Endothelial cell of umbilical vein (primary cell): ENCODE measurements at regions not wholly inside any gene's neighbourhood (a gene's known extent, or its start where the extent isn't known, plus 50 kb on each side); places are given as distances from the start of the nearest gene placed in this dataset.

Experiments
- BruUV-seq: library from RNA; stranded (reverse); fragments of 400-500 nt; replicated peaks from 2 replicates; lab custom pipeline; 2021; lab: Mats Ljungman, UMichigan
- CTCF ChIA-PET: fragments of 300-600, 350-600 bp; sonication (Branson Sonifier 250); formaldehyde crosslinking; loops from one replicate; lab custom pipeline; 2021; ENCODE audit warnings: antibody characterized with exemption, inconsistent platforms; lab: Charles Lee
- POLR2A ChIA-PET: fragments of 300-600, 350-600 bp; sonication (Branson Sonifier 250); formaldehyde crosslinking; loops from one replicate; lab custom pipeline; 2021; ENCODE audit warnings: antibody characterized with exemption, inconsistent platforms; lab: Charles Lee
- DNase-seq: peaks from one replicate; pipeline ENCODE4 v3.0.0-alpha.2; 2011; ENCODE audit warnings: low read depth, low spot score
- FAIRE-seq: peaks from 2 replicates; lab custom pipeline; 2011; peaks lifted over from hg19 to GRCh38; lab: Jason Lieb, UNC
- H2AFZ ChIP-seq: 2 replicates; pipeline ENCODE4 v1.6.0; 2012; ENCODE audit warnings: low read depth, low read length, control low read depth, inconsistent platforms
- H3K27ac ChIP-seq: 2 replicates; pipeline ENCODE4 v1.5.1; 2011; ENCODE audit warnings: low read depth, mild to moderate bottlenecking, control low read depth, low read length, moderate library complexity; ENCODE audit not compliant: insufficient read depth
- H3K27me3 ChIP-seq, 2 experiments: 2 replicates each; pipeline versions ENCODE4 v1.6.0 to v1.6.1; 2011; ENCODE audit warnings: low read length in 2 of 2, mixed read lengths in 1 of 2; ENCODE audit not compliant: control insufficient read depth in 2 of 2, insufficient read depth in 2 of 2
- H3K36me3 ChIP-seq, 2 experiments: 2 replicates in 1 of 2; 3 replicates in 1 of 2; pipeline ENCODE4 v1.5.1; 2011; ENCODE audit warnings: low read length in 2 of 2, mild to moderate bottlenecking in 1 of 2, moderate library complexity in 1 of 2; ENCODE audit not compliant: control insufficient read depth in 2 of 2, insufficient read depth in 2 of 2; ENCODE audit errors: extremely low read depth in 1 of 2
- H3K4me1 ChIP-seq: 3 replicates; pipeline ENCODE4 v1.5.1; 2011; ENCODE audit warnings: mild to moderate bottlenecking, low read length; ENCODE audit not compliant: control insufficient read depth, insufficient read depth; ENCODE audit errors: extremely low read depth
- H3K4me2 ChIP-seq: 2 replicates; pipeline ENCODE4 v1.6.1; 2011; ENCODE audit warnings: low read length, control low read depth, mixed read lengths; ENCODE audit not compliant: insufficient read depth
- H3K4me3 ChIP-seq, 3 experiments: fragments of 200-600 bp in 1 of 3; sonication (generic), shearing (Covaris generic) in 1 of 3; replicated peaks in 1 of 3; 2 replicates each; pipeline ENCODE4 v1.5.1; 2011 to 2016; ENCODE audit warnings: control low read depth in 3 of 3, low read length in 3 of 3, mild to moderate bottlenecking in 2 of 3, inconsistent platforms in 1 of 3, low read depth in 1 of 3, moderate library complexity in 1 of 3; ENCODE audit not compliant: insufficient read depth in 1 of 3
- H3K79me2 ChIP-seq: 2 replicates; pipeline ENCODE4 v1.6.0; 2012; ENCODE audit warnings: low read length, inconsistent platforms; ENCODE audit not compliant: control insufficient read depth, insufficient read depth
- H3K9ac ChIP-seq: replicated peaks from 2 replicates; pipeline ENCODE3; 2011; ENCODE audit warnings: low read length, control low read depth; ENCODE audit not compliant: insufficient read depth; ENCODE audit errors: extremely low read depth
- H3K9me1 ChIP-seq: replicated peaks from 3 replicates; pipeline ENCODE4 v1.6.0; 2011; ENCODE audit warnings: mild to moderate bottlenecking, low read length; ENCODE audit not compliant: control insufficient read depth, insufficient read depth; ENCODE audit errors: extremely low read depth
- H3K9me3 ChIP-seq: replicated peaks from 2 replicates; pipeline ENCODE4 v1.5.1; 2012; ENCODE audit warnings: low read length, inconsistent platforms; ENCODE audit not compliant: control insufficient read depth, insufficient read depth
- H4K20me1 ChIP-seq: replicated peaks from 2 replicates; pipeline ENCODE3; 2011; ENCODE audit warnings: mild to moderate bottlenecking, low read length; ENCODE audit not compliant: control insufficient read depth, insufficient read depth; ENCODE audit errors: extremely low read depth
- CTCF ChIP-seq, 2 donors: IDR thresholded peaks; 1 replicate in 1 of 2; 2 replicates in 1 of 2; pipeline ENCODE4 v1.5.1; 2011; ENCODE audit warnings: low read length in 2 of 2, mild to moderate bottlenecking in 2 of 2, moderate library complexity in 2 of 2, control low read depth in 1 of 2, inconsistent platforms in 1 of 2, low read depth in 1 of 2; ENCODE audit not compliant: insufficient read depth in 1 of 2; ENCODE audit errors: extremely low read depth in 1 of 2
- EZH2 ChIP-seq: IDR thresholded peaks from 2 replicates; pipeline ENCODE4 v1.6.1; 2012; ENCODE audit warnings: borderline replicate concordance, low read depth, mild to moderate bottlenecking, moderate library complexity, low read length, inconsistent platforms; ENCODE audit not compliant: severe bottlenecking
- FOS ChIP-seq: IDR thresholded peaks from 2 replicates; pipeline ENCODE4 v1.6.1; 2011; ENCODE audit warnings: mild to moderate bottlenecking, low read length, moderate library complexity, borderline replicate concordance; ENCODE audit not compliant: insufficient read depth
- GATA2 ChIP-seq: IDR thresholded peaks from 2 replicates; pipeline ENCODE4 v1.7.0; 2011; ENCODE audit warnings: low read depth, mild to moderate bottlenecking, moderate library complexity, mixed read lengths, low read length; ENCODE audit not compliant: insufficient read length, insufficient read depth
- JUN ChIP-seq: IDR thresholded peaks from 2 replicates; pipeline ENCODE4 v1.6.1; 2011; ENCODE audit warnings: borderline replicate concordance, low read depth; ENCODE audit not compliant: insufficient read length, insufficient read depth
- MYC ChIP-seq: IDR thresholded peaks from one replicate; pipeline ENCODE4 v1.6.1; 2011; ENCODE audit warnings: mild to moderate bottlenecking, low read depth, low read length
- POLR2A ChIP-seq: IDR thresholded peaks from 2 replicates; pipeline ENCODE4 v1.6.1; 2012; ENCODE audit warnings: low read depth, mild to moderate bottlenecking, control low read depth, low read length
- POLR2AphosphoS5 ChIP-seq: IDR thresholded peaks from 2 replicates; pipeline ENCODE4 v1.6.1; 2012; ENCODE audit warnings: low read depth, mild to moderate bottlenecking, control low read depth, low read length, moderate library complexity; ENCODE audit not compliant: insufficient read depth
- dilution Hi-C: fragments of 300-500 bp; cut with MboI; formaldehyde crosslinking; loops from one replicate; pipeline ENCODE4 v1.15.0; 2019; ENCODE audit warnings: low sequenced_read_pairs; ENCODE audit not compliant: extremely low pct_ligation_motif_present
- intact Hi-C: fragments of 100-400 bp; cut with micrococcal nuclease; formaldehyde crosslinking; loops from one replicate; pipeline ENCODE4 v1.10.0; 2022
- TF ChIP-seq, protein P1 (sequence below): IDR thresholded peaks from 2 replicates; pipeline ENCODE4 v1.6.1; 2011; ENCODE audit not compliant: insufficient read depth, insufficient read length

DNA sequence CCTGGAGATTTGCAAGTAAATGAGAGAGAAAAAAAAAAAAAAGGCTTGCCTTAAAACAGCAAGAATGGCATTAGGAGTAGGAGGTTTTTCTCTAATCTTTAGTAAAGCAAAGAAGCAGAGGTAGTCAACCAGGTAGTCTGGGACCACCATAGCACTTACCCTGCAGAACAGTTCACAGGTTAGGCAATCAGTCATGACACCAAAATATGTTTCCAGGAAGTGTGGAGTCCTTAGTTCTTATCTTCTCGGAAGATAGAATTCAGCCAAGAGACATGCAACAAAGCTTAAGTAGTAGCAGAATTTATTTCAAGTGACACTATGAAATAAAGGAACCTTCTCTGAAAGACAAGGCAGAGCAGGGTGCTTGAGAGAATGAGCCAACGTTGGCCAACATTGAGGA lies 295.8 kb downstream of the IPO8 start:
- intact Hi-C loops = no loop called here
- dilution Hi-C loops = no loop called here
- Histone ChIP-seq H3K4me1 (no peaks in the 10 kb centered on the region), H3K9ac (no peak overlapping the region), H3K4me3 (no peak overlapping the region), H3K9me3 (no peaks in the 10 kb centered on the region), H4K20me1 (no peaks in the 10 kb centered on the region), H3K27me3 (no peaks in the 10 kb centered on the region), H3K9me1 (no peaks in the 10 kb centered on the region), H3K36me3 (no peaks in the 10 kb centered on the region), H3K27ac (no peak overlapping the region), H3K4me2 (no peak overlapping the region), H3K79me2 (no peaks in the 10 kb centered on the region), H2AFZ (no peak overlapping the region)
- TF ChIP-seq, protein P1, sequence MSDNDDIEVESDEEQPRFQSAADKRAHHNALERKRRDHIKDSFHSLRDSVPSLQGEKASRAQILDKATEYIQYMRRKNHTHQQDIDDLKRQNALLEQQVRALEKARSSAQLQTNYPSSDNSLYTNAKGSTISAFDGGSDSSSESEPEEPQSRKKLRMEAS = no peak
- TF ChIP-seq GATA2 (no peak), FOS (no peak), JUN (no peak), CTCF (IDR thresholded peaks at IDR 0.05; ENCODE audit: extremely low read depth in 1 of 2, insufficient read depth in 1 of 2, low read depth in 1 of 2, low read length in 2 of 2) (no peak), POLR2AphosphoS5 (no peak), MYC (no peak), EZH2 (no peak), POLR2A (no peak)
- DNase-seq (no peak), FAIRE-seq (no peak)
- no TSS peak for BruUV-seq
- POLR2A ChIA-PET = no interaction called here
- CTCF ChIA-PET = no interaction called here
